ENCODE measurements at regions not wholly inside any gene's neighbourhood (a gene's known extent, or its start where the extent isn't known, plus 50 kb on each side); places are given as distances from the start of the nearest gene placed in this dataset.

DNA sequence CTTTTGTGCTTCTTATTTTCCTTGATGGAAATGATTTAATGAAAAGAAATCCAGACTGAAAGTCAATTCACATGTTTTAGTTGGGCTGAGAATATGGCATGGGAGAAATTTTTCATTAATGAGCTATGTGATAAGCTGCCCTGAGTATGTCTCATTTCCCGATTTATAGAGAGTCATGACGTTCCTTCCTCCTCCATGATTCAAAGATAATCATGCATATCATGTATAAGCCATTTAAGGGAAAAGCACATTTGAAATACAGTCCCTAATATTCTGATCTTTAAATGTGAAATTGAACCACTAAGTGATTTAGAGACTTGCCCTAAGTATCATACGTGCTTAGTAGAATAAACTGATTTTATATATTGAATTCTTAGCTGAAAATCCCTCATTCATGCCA, 840.9 kb downstream of the PCDH17 start:
- TF ChIP-seq, protein P1, sequence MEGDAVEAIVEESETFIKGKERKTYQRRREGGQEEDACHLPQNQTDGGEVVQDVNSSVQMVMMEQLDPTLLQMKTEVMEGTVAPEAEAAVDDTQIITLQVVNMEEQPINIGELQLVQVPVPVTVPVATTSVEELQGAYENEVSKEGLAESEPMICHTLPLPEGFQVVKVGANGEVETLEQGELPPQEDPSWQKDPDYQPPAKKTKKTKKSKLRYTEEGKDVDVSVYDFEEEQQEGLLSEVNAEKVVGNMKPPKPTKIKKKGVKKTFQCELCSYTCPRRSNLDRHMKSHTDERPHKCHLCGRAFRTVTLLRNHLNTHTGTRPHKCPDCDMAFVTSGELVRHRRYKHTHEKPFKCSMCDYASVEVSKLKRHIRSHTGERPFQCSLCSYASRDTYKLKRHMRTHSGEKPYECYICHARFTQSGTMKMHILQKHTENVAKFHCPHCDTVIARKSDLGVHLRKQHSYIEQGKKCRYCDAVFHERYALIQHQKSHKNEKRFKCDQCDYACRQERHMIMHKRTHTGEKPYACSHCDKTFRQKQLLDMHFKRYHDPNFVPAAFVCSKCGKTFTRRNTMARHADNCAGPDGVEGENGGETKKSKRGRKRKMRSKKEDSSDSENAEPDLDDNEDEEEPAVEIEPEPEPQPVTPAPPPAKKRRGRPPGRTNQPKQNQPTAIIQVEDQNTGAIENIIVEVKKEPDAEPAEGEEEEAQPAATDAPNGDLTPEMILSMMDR (conservative IDR thresholded peaks at IDR 0.05; ENCODE audit: low read depth, low read length), result no peak
- TF ChIP-seq EZH2 (IDR thresholded peaks at IDR 0.05; ENCODE audit: borderline replicate concordance, low read depth, low read length, poor library complexity, severe bottlenecking), result no peak
- Histone ChIP-seq H3K27me3 (replicated peaks; ENCODE audit: insufficient read depth, low read depth, low read length, poor library complexity) (no peaks in the 10 kb centered on the region), H3K27ac (ENCODE audit: low read depth, low read length, poor library complexity, severe bottlenecking) (no peak overlapping the region), H3K4me3 (ENCODE audit: low read depth, low read length, poor library complexity, severe bottlenecking) (no peak overlapping the region), H3K36me3 (ENCODE audit: insufficient read depth, low read length, poor library complexity, severe bottlenecking) (no peaks in the 10 kb centered on the region), H3K4me1 (ENCODE audit: insufficient read depth, low read length, poor library complexity, severe bottlenecking) (no peaks in the 10 kb centered on the region), H3K9me3 (ENCODE audit: low read depth, low read length, poor library complexity, severe bottlenecking) (no peaks in the 10 kb centered on the region)
- DNase-seq (ENCODE audit: low spot score), result no peak
- CTCF ChIA-PET, result no interaction called here
- POLR2A ChIA-PET (ENCODE audit: low non-redundant PET), result no interaction called here
- BruUV-seq (replicated peaks), result no TSS peak
- intact Hi-C loops (cut with micrococcal nuclease; ENCODE audit: unreplicated experiment), result no loop called here

DNA sequence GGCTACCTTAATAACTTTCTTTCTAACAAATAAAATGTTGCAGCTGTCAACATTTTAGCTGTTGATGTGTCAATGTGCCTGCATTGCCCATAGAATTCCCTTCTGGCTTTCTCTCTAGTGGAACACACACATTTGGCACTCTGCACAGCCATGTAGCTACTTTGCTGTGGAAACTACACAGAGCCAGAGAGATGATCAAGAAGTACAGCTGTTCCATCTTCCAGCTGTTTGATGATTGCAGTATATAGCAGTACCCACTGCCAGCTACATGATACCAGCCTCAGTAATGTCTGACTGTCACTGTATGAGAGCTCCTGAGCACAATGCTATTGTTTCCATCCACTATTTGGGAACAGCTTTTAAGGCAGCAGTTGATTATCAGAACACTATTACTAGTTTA, 843.0 kb downstream of the PCDH17 start:
- H3K9me3 ChIP-seq (ENCODE audit: low read depth, low read length, poor library complexity, severe bottlenecking), result no peaks in the 10 kb centered on the region

DNA sequence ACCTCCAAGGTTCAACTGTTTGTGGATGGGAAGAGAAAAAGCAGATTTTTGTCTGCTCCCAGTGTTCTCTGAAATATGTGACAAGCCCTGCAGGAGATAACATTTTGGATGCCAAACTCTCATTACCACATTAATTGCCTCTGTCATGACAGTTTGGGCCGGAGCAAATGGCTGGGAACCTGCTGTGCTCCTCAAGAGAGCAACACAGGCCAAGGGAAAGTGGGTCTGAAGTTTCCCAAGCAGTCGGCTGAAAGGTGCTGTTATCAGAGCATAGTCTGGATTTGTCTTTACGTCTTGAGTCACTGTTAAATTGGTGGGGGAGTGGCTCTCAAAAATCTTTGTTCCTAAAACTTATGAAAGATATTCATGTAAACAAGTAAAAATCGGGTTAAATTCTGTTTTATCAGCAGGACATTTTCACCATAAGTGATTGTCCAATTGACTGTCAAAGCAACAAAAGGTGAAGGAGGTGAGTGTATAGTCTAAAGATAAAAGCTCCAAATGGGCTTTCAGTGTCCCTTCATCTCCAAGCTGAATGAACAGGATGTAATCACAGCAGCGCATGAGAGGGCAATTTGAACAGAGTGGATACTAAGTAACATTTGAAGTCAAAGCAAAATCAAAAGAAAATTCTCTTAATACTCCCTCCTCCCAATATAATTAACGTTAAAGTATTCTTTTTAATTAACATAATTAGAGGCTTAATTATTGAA, 844.8 kb downstream of the PCDH17 start:
- TF ChIP-seq, protein P1 (conservative IDR thresholded peaks at IDR 0.05; ENCODE audit: low read depth, low read length), result no peak
- TF ChIP-seq EZH2 (IDR thresholded peaks at IDR 0.05; ENCODE audit: borderline replicate concordance, low read depth, low read length, poor library complexity, severe bottlenecking), result no peak
- H3K27ac ChIP-seq (ENCODE audit: low read depth, low read length, poor library complexity, severe bottlenecking), result no peak overlapping the region
- POLR2A ChIA-PET (ENCODE audit: low non-redundant PET), result no interaction called here
- H3K36me3 ChIP-seq (ENCODE audit: insufficient read depth, low read length, poor library complexity, severe bottlenecking), result no peaks in the 10 kb centered on the region
- no peak overlapping the region for H3K4me3 ChIP-seq (ENCODE audit: low read depth, low read length, poor library complexity, severe bottlenecking)
- H3K4me1 ChIP-seq (ENCODE audit: insufficient read depth, low read length, poor library complexity, severe bottlenecking), result no peaks in the 10 kb centered on the region
- no peaks in the 10 kb centered on the region for H3K27me3 ChIP-seq (replicated peaks; ENCODE audit: insufficient read depth, low read depth, low read length, poor library complexity)
- peak; percentile 11 for DNase-seq (ENCODE audit: low spot score)
- H3K9me3 ChIP-seq (ENCODE audit: low read depth, low read length, poor library complexity, severe bottlenecking), result no peaks in the 10 kb centered on the region
- intact Hi-C loops (cut with micrococcal nuclease; ENCODE audit: unreplicated experiment), result no loop called here
- CTCF ChIA-PET, result no interaction called here
- BruUV-seq (replicated peaks), result no TSS peak

More for the DNA sequence above, 843.0 kb downstream of the PCDH17 start:
- no peak for DNase-seq (ENCODE audit: low spot score)
- POLR2A ChIA-PET (ENCODE audit: low non-redundant PET), result no interaction called here
- Histone ChIP-seq H3K36me3 (ENCODE audit: insufficient read depth, low read length, poor library complexity, severe bottlenecking) (no peaks in the 10 kb centered on the region), H3K27me3 (replicated peaks; ENCODE audit: insufficient read depth, low read depth, low read length, poor library complexity) (no peaks in the 10 kb centered on the region), H3K4me1 (ENCODE audit: insufficient read depth, low read length, poor library complexity, severe bottlenecking) (no peaks in the 10 kb centered on the region), H3K4me3 (ENCODE audit: low read depth, low read length, poor library complexity, severe bottlenecking) (no peak overlapping the region), H3K27ac (ENCODE audit: low read depth, low read length, poor library complexity, severe bottlenecking) (no peak overlapping the region)
- no TSS peak for BruUV-seq (replicated peaks)
- intact Hi-C loops (cut with micrococcal nuclease; ENCODE audit: unreplicated experiment), result no loop called here
- CTCF ChIA-PET, result no interaction called here
- TF ChIP-seq, protein P1 (conservative IDR thresholded peaks at IDR 0.05; ENCODE audit: low read depth, low read length), result no peak
- TF ChIP-seq EZH2 (IDR thresholded peaks at IDR 0.05; ENCODE audit: borderline replicate concordance, low read depth, low read length, poor library complexity, severe bottlenecking), result no peak

Measured in A673 (cell line).